ENCODE measurements at regions not wholly inside any gene's neighbourhood (a gene's known extent, or its start where the extent isn't known, plus 50 kb on each side); places are given as distances from the start of the nearest gene placed in this dataset.

DNA sequence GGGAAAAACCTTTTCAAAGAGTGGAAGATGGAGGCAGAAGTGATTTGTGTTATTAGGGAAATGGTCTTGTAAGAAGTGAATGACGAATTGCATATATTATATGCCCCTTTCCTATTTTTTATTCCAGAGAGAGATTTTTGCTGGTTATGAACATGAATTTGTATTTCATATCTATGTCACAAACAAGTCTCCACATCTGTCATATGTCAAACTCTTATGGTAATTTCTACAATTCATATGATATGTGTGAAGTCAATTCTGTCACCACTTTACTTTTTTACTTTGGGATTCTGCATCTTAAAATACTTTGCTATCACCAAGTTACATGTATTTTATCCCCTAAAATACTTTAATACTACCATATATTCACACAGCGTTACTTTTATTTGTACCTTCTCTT, 594.2 kb upstream of the ARPP21 start:
- H3K4me3 ChIP-seq = no peak overlapping the region
- TF ChIP-seq, protein P1, sequence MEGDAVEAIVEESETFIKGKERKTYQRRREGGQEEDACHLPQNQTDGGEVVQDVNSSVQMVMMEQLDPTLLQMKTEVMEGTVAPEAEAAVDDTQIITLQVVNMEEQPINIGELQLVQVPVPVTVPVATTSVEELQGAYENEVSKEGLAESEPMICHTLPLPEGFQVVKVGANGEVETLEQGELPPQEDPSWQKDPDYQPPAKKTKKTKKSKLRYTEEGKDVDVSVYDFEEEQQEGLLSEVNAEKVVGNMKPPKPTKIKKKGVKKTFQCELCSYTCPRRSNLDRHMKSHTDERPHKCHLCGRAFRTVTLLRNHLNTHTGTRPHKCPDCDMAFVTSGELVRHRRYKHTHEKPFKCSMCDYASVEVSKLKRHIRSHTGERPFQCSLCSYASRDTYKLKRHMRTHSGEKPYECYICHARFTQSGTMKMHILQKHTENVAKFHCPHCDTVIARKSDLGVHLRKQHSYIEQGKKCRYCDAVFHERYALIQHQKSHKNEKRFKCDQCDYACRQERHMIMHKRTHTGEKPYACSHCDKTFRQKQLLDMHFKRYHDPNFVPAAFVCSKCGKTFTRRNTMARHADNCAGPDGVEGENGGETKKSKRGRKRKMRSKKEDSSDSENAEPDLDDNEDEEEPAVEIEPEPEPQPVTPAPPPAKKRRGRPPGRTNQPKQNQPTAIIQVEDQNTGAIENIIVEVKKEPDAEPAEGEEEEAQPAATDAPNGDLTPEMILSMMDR (conservative IDR thresholded peaks at IDR 0.05) = no peak
- no peak for TF ChIP-seq EZH2 (IDR thresholded peaks at IDR 0.05; ENCODE audit: low read depth)
- no peaks in the 10 kb centered on the region for H3K9me2 ChIP-seq (ENCODE audit: insufficient read depth)
- H3K79me2 ChIP-seq (ENCODE audit: low read depth) = no peaks in the 10 kb centered on the region
- CTCF ChIA-PET = no interaction called here
- no TSS peak for BruUV-seq (replicated peaks)
- POLR2A ChIA-PET (ENCODE audit: unreplicated experiment) = no interaction called here
- H3K9me3 ChIP-seq (ENCODE audit: insufficient read depth, low read depth) = no peaks in the 10 kb centered on the region
- no peaks in the 10 kb centered on the region for H3K27me3 ChIP-seq (ENCODE audit: insufficient read depth, low read depth)
- no peak for DNase-seq
- H4K20me1 ChIP-seq (ENCODE audit: insufficient read depth) = no peaks in the 10 kb centered on the region
- no peaks in the 10 kb centered on the region for H3K36me3 ChIP-seq (ENCODE audit: low read depth)
- H3K4me1 ChIP-seq (replicated peaks; ENCODE audit: insufficient read depth) = no peaks in the 10 kb centered on the region
- intact Hi-C loops (cut with micrococcal nuclease; ENCODE audit: unreplicated experiment) = no loop called here
- H2AFZ ChIP-seq = no peak overlapping the region
- H3K27ac ChIP-seq = no peak overlapping the region
- H3K4me2 ChIP-seq = no peak overlapping the region
- no peaks in the 10 kb centered on the region for H3F3A ChIP-seq (ENCODE audit: insufficient read depth, low read depth)

DNA sequence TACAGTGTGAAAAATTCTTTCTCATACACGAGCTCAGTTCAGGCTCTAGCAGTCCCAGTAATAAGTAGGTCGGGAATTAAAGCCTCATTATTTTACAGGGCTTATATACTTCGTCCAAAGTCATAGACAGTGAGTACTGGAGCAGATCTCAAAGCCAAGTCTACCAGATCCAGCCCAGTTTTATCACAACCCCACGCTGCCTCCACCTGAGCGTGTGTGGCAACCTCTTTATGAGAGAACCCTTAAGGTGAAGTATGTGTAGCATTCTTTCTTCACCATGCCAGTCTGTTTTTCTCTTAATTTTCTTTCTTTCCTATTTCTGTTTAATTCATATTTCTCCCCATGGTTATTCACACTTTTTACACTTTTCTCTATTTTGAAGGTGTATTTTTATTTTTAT, 574.6 kb upstream of the ARPP21 start:
- H3K9me3 ChIP-seq (ENCODE audit: insufficient read depth, low read depth) = no peaks in the 10 kb centered on the region
- H3K79me2 ChIP-seq (ENCODE audit: low read depth) = no peaks in the 10 kb centered on the region
- TF ChIP-seq EZH2 (IDR thresholded peaks at IDR 0.05; ENCODE audit: low read depth) = no peak
- TF ChIP-seq, protein P1 (conservative IDR thresholded peaks at IDR 0.05) = no peak
- no peaks in the 10 kb centered on the region for H3K9me2 ChIP-seq (ENCODE audit: insufficient read depth)
- H3K4me1 ChIP-seq (replicated peaks; ENCODE audit: insufficient read depth) = no peaks in the 10 kb centered on the region
- no TSS peak for BruUV-seq (replicated peaks)
- intact Hi-C loops (cut with micrococcal nuclease; ENCODE audit: unreplicated experiment) = no loop called here
- H3K27me3 ChIP-seq (ENCODE audit: insufficient read depth, low read depth) = no peaks in the 10 kb centered on the region
- ChIA-PET POLR2A (ENCODE audit: unreplicated experiment) (no interaction called here), CTCF (no interaction called here)
- H3F3A ChIP-seq (ENCODE audit: insufficient read depth, low read depth) = no peaks in the 10 kb centered on the region
- H4K20me1 ChIP-seq (ENCODE audit: insufficient read depth) = no peaks in the 10 kb centered on the region
- no peak overlapping the region for H3K4me2 ChIP-seq
- H3K4me3 ChIP-seq = no peak overlapping the region
- no peaks in the 10 kb centered on the region for H3K36me3 ChIP-seq (ENCODE audit: low read depth)
- no peak overlapping the region for H3K27ac ChIP-seq
- no peak overlapping the region for H2AFZ ChIP-seq
- DNase-seq = no peak

DNA sequence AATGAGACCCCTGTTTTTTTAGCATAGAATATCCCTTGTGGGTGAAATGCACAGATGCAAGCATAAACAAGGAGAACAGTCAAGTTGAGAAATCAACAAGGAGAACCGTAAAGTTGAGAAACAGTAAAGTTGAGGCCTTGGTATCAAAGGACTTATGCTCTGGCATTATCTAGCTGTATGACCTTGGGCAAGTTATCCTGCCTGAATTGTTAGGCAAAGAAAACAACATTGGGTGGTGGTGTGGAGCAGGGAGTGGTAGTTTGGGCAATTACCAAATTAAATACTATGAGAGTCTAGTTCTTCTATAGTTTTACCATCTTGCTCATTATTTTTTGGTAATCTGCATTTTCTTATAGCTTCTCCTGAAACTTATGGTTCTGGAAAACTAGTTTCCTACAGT, 573.4 kb upstream of the ARPP21 start:
- H2AFZ ChIP-seq = no peak overlapping the region
- H4K20me1 ChIP-seq (ENCODE audit: insufficient read depth) = no peaks in the 10 kb centered on the region
- no peaks in the 10 kb centered on the region for H3K27me3 ChIP-seq (ENCODE audit: insufficient read depth, low read depth)
- TF ChIP-seq EZH2 (IDR thresholded peaks at IDR 0.05; ENCODE audit: low read depth) = no peak
- TF ChIP-seq, protein P1 (conservative IDR thresholded peaks at IDR 0.05) = no peak
- no peak for DNase-seq
- no peak overlapping the region for H3K4me2 ChIP-seq
- ChIA-PET POLR2A (ENCODE audit: unreplicated experiment) (no interaction called here), CTCF (no interaction called here)
- intact Hi-C loops (cut with micrococcal nuclease; ENCODE audit: unreplicated experiment) = no loop called here
- no TSS peak for BruUV-seq (replicated peaks)
- H3K4me1 ChIP-seq (replicated peaks; ENCODE audit: insufficient read depth) = no peaks in the 10 kb centered on the region
- no peaks in the 10 kb centered on the region for H3F3A ChIP-seq (ENCODE audit: insufficient read depth, low read depth)
- H3K36me3 ChIP-seq (ENCODE audit: low read depth) = no peaks in the 10 kb centered on the region
- H3K27ac ChIP-seq = no peak overlapping the region
- no peaks in the 10 kb centered on the region for H3K79me2 ChIP-seq (ENCODE audit: low read depth)
- no peaks in the 10 kb centered on the region for H3K9me2 ChIP-seq (ENCODE audit: insufficient read depth)
- H3K9me3 ChIP-seq (ENCODE audit: insufficient read depth, low read depth) = no peaks in the 10 kb centered on the region
- no peak overlapping the region for H3K4me3 ChIP-seq
